ENCODE measurements at regions not wholly inside any gene's neighbourhood (a gene's known extent, or its start where the extent isn't known, plus 50 kb on each side); places are given as distances from the start of the nearest gene placed in this dataset.

GRCh38 chr13:84997858-84998257 lies 801.4 kb downstream of the SLITRK6 start:
- no peak for TF ChIP-seq E2F1 (CRISPR knock-in tag; IDR thresholded peaks at IDR 0.05)
- no peak for TF ChIP-seq ESRRA (CRISPR knock-in tag; IDR thresholded peaks at IDR 0.05; ENCODE audit: borderline replicate concordance)
- no peak for TF ChIP-seq USF2 (CRISPR knock-in tag; IDR thresholded peaks at IDR 0.05)
- TF ChIP-seq CTCF (IDR thresholded peaks at IDR 0.05) = no peak
- no peak for TF ChIP-seq ZSCAN18 (CRISPR knock-in tag; IDR thresholded peaks at IDR 0.05)
- TF ChIP-seq TEAD1 (CRISPR knock-in tag; IDR thresholded peaks at IDR 0.05) = no peak
- no peak for TF ChIP-seq TCF7 (CRISPR knock-in tag; IDR thresholded peaks at IDR 0.05; ENCODE audit: low read depth)
- no peak for TF ChIP-seq ATF3 (CRISPR knock-in tag; conservative IDR thresholded peaks at IDR 0.05)
- TF ChIP-seq USF1 (CRISPR knock-in tag; IDR thresholded peaks at IDR 0.05) = no peak
- TF ChIP-seq E2F4 (CRISPR knock-in tag; IDR thresholded peaks at IDR 0.05; ENCODE audit: borderline replicate concordance, low read depth) = no peak
- TF ChIP-seq IRF2 (CRISPR knock-in tag; IDR thresholded peaks at IDR 0.05; ENCODE audit: borderline replicate concordance, low read depth) = no peak
- TF ChIP-seq ZBTB21 (CRISPR knock-in tag; IDR thresholded peaks at IDR 0.05; ENCODE audit: borderline replicate concordance) = no peak
- TF ChIP-seq CBFB (CRISPR knock-in tag; IDR thresholded peaks at IDR 0.05; ENCODE audit: low read depth) = no peak
